ENCODE measurements at regions not wholly inside any gene's neighbourhood (a gene's known extent, or its start where the extent isn't known, plus 50 kb on each side); places are given as distances from the start of the nearest gene placed in this dataset.

GRCh38 chr15:53462651-53463050 lies 296.8 kb downstream of the WDR72 start:
- H3K27me3 ChIP-seq (ENCODE audit: low read depth, low read length) = no peaks in the 10 kb centered on the region
- H3K36me3 ChIP-seq (ENCODE audit: control insufficient read depth in 1 of 2, insufficient read depth in 2 of 2, low read length in 2 of 2) = no peaks in the 10 kb centered on the region
- peaks cover 0 to 3% of the 10 kb centered on the region in 2 donors for H3K9me3 ChIP-seq (ENCODE audit: control insufficient read depth in 1 of 2, low read length in 2 of 2)
- H3K27ac ChIP-seq (ENCODE audit: low read length) = no peak overlapping the region
- no peak overlapping the region for H3K4me3 ChIP-seq (ENCODE audit: low read depth in 1 of 2, low read length in 2 of 2)
- H3K4me1 ChIP-seq (ENCODE audit: control insufficient read depth in 1 of 2, insufficient read depth in 2 of 2, low read length in 2 of 2) = no peaks in the 10 kb centered on the region

GRCh38 chr15:53461677-53462076 lies 297.8 kb downstream of the WDR72 start:
- peaks cover 0 to 3% of the 10 kb centered on the region in 2 donors for H3K9me3 ChIP-seq (ENCODE audit: control insufficient read depth in 1 of 2, low read length in 2 of 2)
- H3K4me1 ChIP-seq (ENCODE audit: control insufficient read depth in 1 of 2, insufficient read depth in 2 of 2, low read length in 2 of 2) = no peaks in the 10 kb centered on the region
- H3K4me3 ChIP-seq (ENCODE audit: low read depth in 1 of 2, low read length in 2 of 2) = no peak overlapping the region
- no peaks in the 10 kb centered on the region for H3K36me3 ChIP-seq (ENCODE audit: control insufficient read depth in 1 of 2, insufficient read depth in 2 of 2, low read length in 2 of 2)
- no peak overlapping the region for H3K27ac ChIP-seq (ENCODE audit: low read length)
- H3K27me3 ChIP-seq (ENCODE audit: low read depth, low read length) = no peaks in the 10 kb centered on the region

- Histone ChIP-seq H3K9me3 (ENCODE audit: control insufficient read depth in 1 of 2, low read length in 2 of 2) (peaks cover 0 to 3% of the 10 kb centered on the region in 2 donors), H3K4me3 (ENCODE audit: low read depth in 1 of 2, low read length in 2 of 2) (no peak overlapping the region), H3K36me3 (ENCODE audit: control insufficient read depth in 1 of 2, insufficient read depth in 2 of 2, low read length in 2 of 2) (no peaks in the 10 kb centered on the region), H3K27ac (ENCODE audit: low read length) (no peak overlapping the region), H3K4me1 (ENCODE audit: control insufficient read depth in 1 of 2, insufficient read depth in 2 of 2, low read length in 2 of 2) (no peaks in the 10 kb centered on the region), H3K27me3 (ENCODE audit: low read depth, low read length) (no peaks in the 10 kb centered on the region)
These were observed 300.7 kb downstream of the WDR72 start for GRCh38 chr15:53458736-53459135.

GRCh38 chr15:53457479-53457878 lies 302.0 kb downstream of the WDR72 start:
- Histone ChIP-seq H3K9me3 (ENCODE audit: control insufficient read depth in 1 of 2, low read length in 2 of 2) (peaks cover 0 to 3% of the 10 kb centered on the region in 2 donors), H3K27me3 (ENCODE audit: low read depth, low read length) (no peaks in the 10 kb centered on the region), H3K4me1 (ENCODE audit: control insufficient read depth in 1 of 2, insufficient read depth in 2 of 2, low read length in 2 of 2) (no peaks in the 10 kb centered on the region), H3K36me3 (ENCODE audit: control insufficient read depth in 1 of 2, insufficient read depth in 2 of 2, low read length in 2 of 2) (no peaks in the 10 kb centered on the region), H3K27ac (ENCODE audit: low read length) (no peak overlapping the region), H3K4me3 (ENCODE audit: low read depth in 1 of 2, low read length in 2 of 2) (no peak overlapping the region)

- no peak overlapping the region for H3K27ac ChIP-seq (ENCODE audit: low read length)
- no peaks in the 10 kb centered on the region for H3K36me3 ChIP-seq (ENCODE audit: control insufficient read depth in 1 of 2, insufficient read depth in 2 of 2, low read length in 2 of 2)
- no peaks in the 10 kb centered on the region for H3K9me3 ChIP-seq (ENCODE audit: control insufficient read depth in 1 of 2, low read length in 2 of 2)
- H3K4me3 ChIP-seq (ENCODE audit: low read depth in 1 of 2, low read length in 2 of 2) = no peak overlapping the region
- no peaks in the 10 kb centered on the region for H3K4me1 ChIP-seq (ENCODE audit: control insufficient read depth in 1 of 2, insufficient read depth in 2 of 2, low read length in 2 of 2)
- H3K27me3 ChIP-seq (ENCODE audit: low read depth, low read length) = no peaks in the 10 kb centered on the region
These were observed 304.4 kb downstream of the WDR72 start for GRCh38 chr15:53454843-53455721.

- Histone ChIP-seq H3K27ac (ENCODE audit: low read length) (no peak overlapping the region), H3K27me3 (ENCODE audit: low read depth, low read length) (no peaks in the 10 kb centered on the region), H3K4me1 (ENCODE audit: control insufficient read depth in 1 of 2, insufficient read depth in 2 of 2, low read length in 2 of 2) (no peaks in the 10 kb centered on the region), H3K36me3 (ENCODE audit: control insufficient read depth in 1 of 2, insufficient read depth in 2 of 2, low read length in 2 of 2) (no peaks in the 10 kb centered on the region), H3K9me3 (ENCODE audit: control insufficient read depth in 1 of 2, low read length in 2 of 2) (no peaks in the 10 kb centered on the region), H3K4me3 (ENCODE audit: low read depth in 1 of 2, low read length in 2 of 2) (no peak overlapping the region)
These were observed 305.0 kb downstream of the WDR72 start for GRCh38 chr15:53454535-53454842.

GRCh38 chr15:53453253-53454105 lies 306.0 kb downstream of the WDR72 start:
- Histone ChIP-seq H3K27me3 (ENCODE audit: low read depth, low read length) (no peaks in the 10 kb centered on the region), H3K36me3 (ENCODE audit: control insufficient read depth in 1 of 2, insufficient read depth in 2 of 2, low read length in 2 of 2) (no peaks in the 10 kb centered on the region), H3K4me3 (ENCODE audit: low read depth in 1 of 2, low read length in 2 of 2) (no peak overlapping the region), H3K27ac (ENCODE audit: low read length) (no peak overlapping the region), H3K4me1 (ENCODE audit: control insufficient read depth in 1 of 2, insufficient read depth in 2 of 2, low read length in 2 of 2) (no peaks in the 10 kb centered on the region), H3K9me3 (ENCODE audit: control insufficient read depth in 1 of 2, low read length in 2 of 2) (no peaks in the 10 kb centered on the region)

- no peak overlapping the region for H3K4me3 ChIP-seq (ENCODE audit: low read depth in 1 of 2, low read length in 2 of 2)
These were observed 311.0 kb downstream of the WDR72 start for GRCh38 chr15:53448232-53449015.

GRCh38 chr15:53447742-53448141 lies 311.7 kb downstream of the WDR72 start:
- Histone ChIP-seq H3K27me3 (ENCODE audit: low read depth, low read length) (no peaks in the 10 kb centered on the region), H3K9me3 (ENCODE audit: control insufficient read depth in 1 of 2, low read length in 2 of 2) (no peaks in the 10 kb centered on the region), H3K4me1 (ENCODE audit: control insufficient read depth in 1 of 2, insufficient read depth in 2 of 2, low read length in 2 of 2) (no peaks in the 10 kb centered on the region), H3K4me3 (ENCODE audit: low read depth in 1 of 2, low read length in 2 of 2) (no peak overlapping the region), H3K27ac (ENCODE audit: low read length) (no peak overlapping the region), H3K36me3 (ENCODE audit: control insufficient read depth in 1 of 2, insufficient read depth in 2 of 2, low read length in 2 of 2) (no peaks in the 10 kb centered on the region)

More at GRCh38 chr15:53448232-53449015, 311.0 kb downstream of the WDR72 start:
- Histone ChIP-seq H3K27me3 (ENCODE audit: low read depth, low read length) (no peaks in the 10 kb centered on the region), H3K4me1 (ENCODE audit: control insufficient read depth in 1 of 2, insufficient read depth in 2 of 2, low read length in 2 of 2) (no peaks in the 10 kb centered on the region), H3K27ac (ENCODE audit: low read length) (no peak overlapping the region), H3K9me3 (ENCODE audit: control insufficient read depth in 1 of 2, low read length in 2 of 2) (no peaks in the 10 kb centered on the region), H3K36me3 (ENCODE audit: control insufficient read depth in 1 of 2, insufficient read depth in 2 of 2, low read length in 2 of 2) (no peaks in the 10 kb centered on the region)

- Histone ChIP-seq H3K4me1 (ENCODE audit: control insufficient read depth in 1 of 2, insufficient read depth in 2 of 2, low read length in 2 of 2) (no peaks in the 10 kb centered on the region), H3K9me3 (ENCODE audit: control insufficient read depth in 1 of 2, low read length in 2 of 2) (no peaks in the 10 kb centered on the region), H3K27me3 (ENCODE audit: low read depth, low read length) (no peaks in the 10 kb centered on the region)
These were observed 312.3 kb downstream of the WDR72 start for GRCh38 chr15:53447053-53447574.

GRCh38 chr15:53446376-53446775 lies 313.1 kb downstream of the WDR72 start:
- Histone ChIP-seq H3K4me3 (ENCODE audit: low read depth in 1 of 2, low read length in 2 of 2) (no peak overlapping the region), H3K9me3 (ENCODE audit: control insufficient read depth in 1 of 2, low read length in 2 of 2) (no peaks in the 10 kb centered on the region), H3K27me3 (ENCODE audit: low read depth, low read length) (no peaks in the 10 kb centered on the region), H3K36me3 (ENCODE audit: control insufficient read depth in 1 of 2, insufficient read depth in 2 of 2, low read length in 2 of 2) (no peaks in the 10 kb centered on the region), H3K4me1 (ENCODE audit: control insufficient read depth in 1 of 2, insufficient read depth in 2 of 2, low read length in 2 of 2) (no peaks in the 10 kb centered on the region), H3K27ac (ENCODE audit: low read length) (no peak overlapping the region)

More at GRCh38 chr15:53447053-53447574, 312.3 kb downstream of the WDR72 start:
- Histone ChIP-seq H3K36me3 (ENCODE audit: control insufficient read depth in 1 of 2, insufficient read depth in 2 of 2, low read length in 2 of 2) (no peaks in the 10 kb centered on the region), H3K27ac (ENCODE audit: low read length) (no peak overlapping the region), H3K4me3 (ENCODE audit: low read depth in 1 of 2, low read length in 2 of 2) (no peak overlapping the region)
